Tibial artery (tissue), 4 donors: ENCODE measurements at regions not wholly inside any gene's neighbourhood (a gene's known extent, or its start where the extent isn't known, plus 50 kb on each side); places are given as distances from the start of the nearest gene placed in this dataset.

ENCODE experiments used
- DNase-seq, 2 donors: peaks; one replicate each; pipeline ENCODE4 v3.0.0-alpha.2; 2019
- H3K27ac ChIP-seq, 2 donors: fragments of 200-600 bp; sonication (generic) in 1 of 2; 1 replicate in 1 of 2; 2 replicates in 1 of 2; pipeline ENCODE4 v1.5.1; 2018 to 2019; ENCODE audit warnings: mild to moderate bottlenecking in 1 of 2
- H3K27me3 ChIP-seq, 2 donors: fragments of 200-600 bp; sonication (generic) in 1 of 2; one replicate each; pipeline versions ENCODE4 v1.5.1 to v1.6.0; 2016 to 2019
- H3K36me3 ChIP-seq, 3 donors: fragments of 200-600 bp; sonication (generic) in 2 of 3; one replicate each; pipeline ENCODE4 v1.5.1; 2016 to 2019; ENCODE audit warnings: mild to moderate bottlenecking in 2 of 3
- H3K4me1 ChIP-seq, 4 donors: fragments of 200-600 bp; sonication (generic) in 2 of 4; 1 replicate in 3 of 4; 2 replicates in 1 of 4; pipeline ENCODE4 v1.5.1; 2016 to 2019
- H3K4me3 ChIP-seq, 2 donors: fragments of 200-600 bp; sonication (generic) in 1 of 2; 1 replicate in 1 of 2; 2 replicates in 1 of 2; pipeline ENCODE4 v1.5.1; 2018 to 2019; ENCODE audit warnings: mild to moderate bottlenecking in 2 of 2
- H3K9me3 ChIP-seq, 3 donors: fragments of 200-600 bp; sonication (generic) in 1 of 3; one replicate each; pipeline ENCODE4 v1.5.1; 2016 to 2019
- intact Hi-C: fragments of 100-400 bp; cut with DNase I; formaldehyde crosslinking; loops from one replicate; pipeline ENCODE4 v1.15.0; 2023; ENCODE audit warnings: low total_unique reads
- TF ChIP-seq, protein P1 (sequence below), 2 experiments: fragments of 200-600 bp in 1 of 2; fragments of 450-650 bp in 1 of 2; IDR thresholded peaks; one replicate each; pipeline ENCODE4 v1.5.1; 2017 to 2019; ENCODE audit warnings: antibody characterized with exemption in 2 of 2, mild to moderate bottlenecking in 1 of 2, moderate library complexity in 1 of 2

GRCh38 chr4:178809921-178810320 is 1367.7 kb upstream of the AGA start:
- H3K9me3 ChIP-seq, result no peaks in the 10 kb centered on the region
- H3K4me1 ChIP-seq, result no peaks in the 10 kb centered on the region
- no peak for DNase-seq
- TF ChIP-seq, protein P1, sequence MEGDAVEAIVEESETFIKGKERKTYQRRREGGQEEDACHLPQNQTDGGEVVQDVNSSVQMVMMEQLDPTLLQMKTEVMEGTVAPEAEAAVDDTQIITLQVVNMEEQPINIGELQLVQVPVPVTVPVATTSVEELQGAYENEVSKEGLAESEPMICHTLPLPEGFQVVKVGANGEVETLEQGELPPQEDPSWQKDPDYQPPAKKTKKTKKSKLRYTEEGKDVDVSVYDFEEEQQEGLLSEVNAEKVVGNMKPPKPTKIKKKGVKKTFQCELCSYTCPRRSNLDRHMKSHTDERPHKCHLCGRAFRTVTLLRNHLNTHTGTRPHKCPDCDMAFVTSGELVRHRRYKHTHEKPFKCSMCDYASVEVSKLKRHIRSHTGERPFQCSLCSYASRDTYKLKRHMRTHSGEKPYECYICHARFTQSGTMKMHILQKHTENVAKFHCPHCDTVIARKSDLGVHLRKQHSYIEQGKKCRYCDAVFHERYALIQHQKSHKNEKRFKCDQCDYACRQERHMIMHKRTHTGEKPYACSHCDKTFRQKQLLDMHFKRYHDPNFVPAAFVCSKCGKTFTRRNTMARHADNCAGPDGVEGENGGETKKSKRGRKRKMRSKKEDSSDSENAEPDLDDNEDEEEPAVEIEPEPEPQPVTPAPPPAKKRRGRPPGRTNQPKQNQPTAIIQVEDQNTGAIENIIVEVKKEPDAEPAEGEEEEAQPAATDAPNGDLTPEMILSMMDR (IDR thresholded peaks at IDR 0.05), result no peak
- no peak overlapping the region for H3K4me3 ChIP-seq
- H3K27ac ChIP-seq, result no peak overlapping the region
- intact Hi-C loops, result no loop called here
- H3K27me3 ChIP-seq, result no peaks in the 10 kb centered on the region
- H3K36me3 ChIP-seq, result no peaks in the 10 kb centered on the region

GRCh38 chr4:178811356-178811755 is 1369.1 kb upstream of the AGA start:
- intact Hi-C loops, result no loop called here
- Histone ChIP-seq H3K9me3 (no peaks in the 10 kb centered on the region), H3K36me3 (no peaks in the 10 kb centered on the region), H3K27me3 (no peaks in the 10 kb centered on the region), H3K4me1 (no peaks in the 10 kb centered on the region), H3K27ac (no peak overlapping the region), H3K4me3 (no peak overlapping the region)
- TF ChIP-seq, protein P1 (IDR thresholded peaks at IDR 0.05), result no peak
- DNase-seq, result no peak

- Histone ChIP-seq H3K27ac (no peak overlapping the region), H3K4me3 (no peak overlapping the region), H3K9me3 (no peaks in the 10 kb centered on the region), H3K4me1 (no peaks in the 10 kb centered on the region), H3K36me3 (no peaks in the 10 kb centered on the region), H3K27me3 (no peaks in the 10 kb centered on the region)
- intact Hi-C loops, result no loop called here
- DNase-seq, result no peak
- TF ChIP-seq, protein P1 (IDR thresholded peaks at IDR 0.05), result no peak
Observed at GRCh38 chr4:178812866-178813265, 1370.6 kb upstream of the AGA start.

DNA sequence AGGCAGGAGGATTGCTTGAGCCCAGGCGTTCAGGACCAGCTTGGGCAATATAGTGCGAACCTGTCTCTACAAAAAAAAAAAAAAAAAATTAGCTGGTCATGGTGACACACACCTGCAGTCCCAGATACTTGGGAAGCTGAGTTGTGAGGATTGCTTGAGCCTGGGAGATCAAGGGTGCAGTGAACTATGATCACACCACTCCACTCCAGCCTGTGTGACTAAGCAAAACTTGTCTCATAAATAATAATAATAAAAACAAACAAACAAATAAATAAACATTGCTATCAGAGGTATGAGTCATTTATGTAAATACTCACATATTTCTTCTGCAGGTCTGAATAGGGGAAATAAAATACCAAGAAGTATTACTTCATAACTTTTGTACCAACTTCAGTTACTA is 1372.7 kb upstream of the AGA start:
- TF ChIP-seq, protein P1 (IDR thresholded peaks at IDR 0.05), result no peak
- H3K36me3 ChIP-seq, result no peaks in the 10 kb centered on the region
- DNase-seq, result no peak

GRCh38 chr4:178823673-178824295 is 1381.5 kb upstream of the AGA start:
- TF ChIP-seq, protein P1 (IDR thresholded peaks at IDR 0.05), result no peak
- no peaks in the 10 kb centered on the region for H3K4me1 ChIP-seq
- H3K27me3 ChIP-seq, result no peaks in the 10 kb centered on the region
- intact Hi-C loops, result no loop called here
- DNase-seq, result no peak
- no peaks in the 10 kb centered on the region for H3K36me3 ChIP-seq
- H3K9me3 ChIP-seq, result no peaks in the 10 kb centered on the region
- no peak overlapping the region for H3K4me3 ChIP-seq
- no peak overlapping the region for H3K27ac ChIP-seq

More for the DNA sequence above, 1372.7 kb upstream of the AGA start:
- Histone ChIP-seq H3K4me1 (no peaks in the 10 kb centered on the region), H3K27me3 (no peaks in the 10 kb centered on the region), H3K9me3 (no peaks in the 10 kb centered on the region), H3K4me3 (no peak overlapping the region), H3K27ac (no peak overlapping the region)
- intact Hi-C loops, result no loop called here

GRCh38 chr4:178836865-178837264 is 1394.6 kb upstream of the AGA start:
- TF ChIP-seq, protein P1 (IDR thresholded peaks at IDR 0.05), result no peak
- Histone ChIP-seq H3K4me3 (no peak overlapping the region), H3K27ac (no peak overlapping the region), H3K27me3 (no peaks in the 10 kb centered on the region), H3K4me1 (no peaks in the 10 kb centered on the region), H3K36me3 (no peaks in the 10 kb centered on the region), H3K9me3 (no peaks in the 10 kb centered on the region)
- DNase-seq, result no peak
- intact Hi-C loops, result no loop called here
